MCF 10A (cell line): ENCODE measurements at regions not wholly inside any gene's neighbourhood (a gene's known extent, or its start where the extent isn't known, plus 50 kb on each side); places are given as distances from the start of the nearest gene placed in this dataset.
A peak's percentile ranks its signal among the peaks of the same experiment; 100 is the strongest.

Experiments used
- BruUV-seq: library from RNA; stranded (reverse); fragments of 400-500 nt; replicated peaks from 2 replicates; lab custom pipeline; 2021; lab: Mats Ljungman, UMichigan
- CTCF ChIA-PET: fragments of 300-600 bp; sonication (Branson Sonifier 250); formaldehyde crosslinking; extraction: SDS; loops from one replicate; lab custom pipeline; 2021; ENCODE audit warnings: antibody characterized with exemption, inconsistent platforms; lab: Yijun Ruan, JAX
- POLR2A ChIA-PET: fragments of 300-600, 350-650 bp; sonication (Branson Sonifier 250); formaldehyde crosslinking; extraction: SDS; loops from one replicate; lab custom pipeline; 2020; ENCODE audit warnings: antibody characterized with exemption, inconsistent platforms; lab: Yijun Ruan, JAX
- DNase-seq: peaks from one replicate; pipeline ENCODE4 v3.0.0-alpha.2; 2018; ENCODE audit not compliant: unreplicated experiment
- H3K27ac Mint-ChIP-seq: one replicate; pipeline ENCODE4 v1.8.0; 2022; ENCODE audit warnings: mild to moderate bottlenecking, low read depth, mixed read lengths; ENCODE audit not compliant: unreplicated experiment
- H3K27me3 Mint-ChIP-seq: one replicate; pipeline ENCODE4 v1.8.0; 2022; ENCODE audit warnings: mixed read lengths; ENCODE audit not compliant: insufficient read depth, unreplicated experiment
- H3K36me3 Mint-ChIP-seq: one replicate; pipeline ENCODE4 v1.8.0; 2022; ENCODE audit warnings: mild to moderate bottlenecking, moderate library complexity, mixed read lengths; ENCODE audit not compliant: insufficient read depth, unreplicated experiment
- H3K4me1 Mint-ChIP-seq: one replicate; pipeline ENCODE4 v1.8.0; 2022; ENCODE audit warnings: mixed read lengths; ENCODE audit not compliant: insufficient read depth, unreplicated experiment
- H3K4me3 Mint-ChIP-seq: one replicate; pipeline ENCODE4 v1.8.0; 2022; ENCODE audit warnings: mild to moderate bottlenecking, moderate library complexity, mixed read lengths; ENCODE audit not compliant: unreplicated experiment
- H3K9me3 Mint-ChIP-seq: one replicate; pipeline ENCODE4 v1.8.0; 2022; ENCODE audit warnings: mixed read lengths; ENCODE audit not compliant: unreplicated experiment
- intact Hi-C: fragments of 100-400 bp; cut with micrococcal nuclease; formaldehyde crosslinking; loops from 2 replicates; pipeline ENCODE4 v1.14.1; 2022
- TF ChIP-seq, protein P1 (sequence below): fragments of 200-600 bp; IDR thresholded peaks from one replicate; pipeline ENCODE4 v1.8.0; 2022; ENCODE audit warnings: antibody characterized with exemption, mild to moderate bottlenecking; ENCODE audit not compliant: unreplicated experiment

DNA sequence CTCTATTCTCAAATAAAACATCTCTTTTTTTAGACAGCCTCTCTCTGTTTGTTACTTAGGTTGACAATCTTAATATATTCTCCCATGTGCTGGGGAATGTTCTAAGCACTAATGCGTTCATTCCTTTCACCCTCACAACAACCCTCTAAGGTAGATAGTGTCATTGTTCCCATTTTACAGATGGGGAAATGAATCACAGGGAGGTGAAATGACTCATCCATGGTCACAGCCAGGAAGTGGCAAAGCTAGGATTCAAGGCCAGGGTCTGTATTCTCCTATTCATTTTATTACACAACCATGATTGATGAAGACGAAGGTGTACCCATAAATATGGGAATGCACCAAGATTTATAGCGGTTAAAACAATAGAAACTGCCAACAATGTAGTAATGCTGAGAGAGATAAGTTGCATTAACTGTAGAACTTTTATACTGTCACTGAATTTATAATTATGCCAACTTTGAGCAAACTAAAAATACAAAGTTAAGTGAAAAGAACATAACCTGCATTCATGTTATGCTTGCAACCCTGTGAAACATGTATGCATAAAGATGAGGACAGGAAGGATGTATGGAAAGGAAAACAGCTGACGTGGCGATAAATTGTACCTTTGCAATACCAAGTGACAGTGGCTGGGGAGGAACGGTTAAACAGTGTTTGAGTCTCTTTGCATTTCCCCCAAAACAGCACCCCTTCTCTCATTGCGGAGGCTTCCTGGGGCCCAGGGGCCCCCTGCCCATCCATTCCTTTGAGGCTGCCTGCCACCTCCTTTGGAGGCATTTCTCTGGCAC, 257.7 kb upstream of the AGAP1 start:
- H3K4me3 Mint-ChIP-seq: no peak overlapping the region
- H3K9me3 Mint-ChIP-seq: no peaks in the 10 kb centered on the region
- no peak for DNase-seq
- intact Hi-C loops: loop anchor here (5.0 kb wide), 1 partner anchor 1174 kb away; no protein-coding TSS in a partner anchor
- BruUV-seq: no TSS peak
- TF ChIP-seq, protein P1, sequence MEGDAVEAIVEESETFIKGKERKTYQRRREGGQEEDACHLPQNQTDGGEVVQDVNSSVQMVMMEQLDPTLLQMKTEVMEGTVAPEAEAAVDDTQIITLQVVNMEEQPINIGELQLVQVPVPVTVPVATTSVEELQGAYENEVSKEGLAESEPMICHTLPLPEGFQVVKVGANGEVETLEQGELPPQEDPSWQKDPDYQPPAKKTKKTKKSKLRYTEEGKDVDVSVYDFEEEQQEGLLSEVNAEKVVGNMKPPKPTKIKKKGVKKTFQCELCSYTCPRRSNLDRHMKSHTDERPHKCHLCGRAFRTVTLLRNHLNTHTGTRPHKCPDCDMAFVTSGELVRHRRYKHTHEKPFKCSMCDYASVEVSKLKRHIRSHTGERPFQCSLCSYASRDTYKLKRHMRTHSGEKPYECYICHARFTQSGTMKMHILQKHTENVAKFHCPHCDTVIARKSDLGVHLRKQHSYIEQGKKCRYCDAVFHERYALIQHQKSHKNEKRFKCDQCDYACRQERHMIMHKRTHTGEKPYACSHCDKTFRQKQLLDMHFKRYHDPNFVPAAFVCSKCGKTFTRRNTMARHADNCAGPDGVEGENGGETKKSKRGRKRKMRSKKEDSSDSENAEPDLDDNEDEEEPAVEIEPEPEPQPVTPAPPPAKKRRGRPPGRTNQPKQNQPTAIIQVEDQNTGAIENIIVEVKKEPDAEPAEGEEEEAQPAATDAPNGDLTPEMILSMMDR: no peak
- POLR2A ChIA-PET: interaction anchor here (0.9 kb wide), 1 partner anchor 10 kb away, joined by 3 read pairs; no protein-coding TSS in a partner anchor
- no peaks in the 10 kb centered on the region for H3K4me1 Mint-ChIP-seq
- peaks cover 49% of the 10 kb centered on the region for H3K27me3 Mint-ChIP-seq
- H3K27ac Mint-ChIP-seq: no peak overlapping the region
- H3K36me3 Mint-ChIP-seq: no peaks in the 10 kb centered on the region
- CTCF ChIA-PET: interaction anchor here (0.6 kb wide), 1 partner anchor 9 kb away, joined by 3 read pairs; no protein-coding TSS in a partner anchor

DNA sequence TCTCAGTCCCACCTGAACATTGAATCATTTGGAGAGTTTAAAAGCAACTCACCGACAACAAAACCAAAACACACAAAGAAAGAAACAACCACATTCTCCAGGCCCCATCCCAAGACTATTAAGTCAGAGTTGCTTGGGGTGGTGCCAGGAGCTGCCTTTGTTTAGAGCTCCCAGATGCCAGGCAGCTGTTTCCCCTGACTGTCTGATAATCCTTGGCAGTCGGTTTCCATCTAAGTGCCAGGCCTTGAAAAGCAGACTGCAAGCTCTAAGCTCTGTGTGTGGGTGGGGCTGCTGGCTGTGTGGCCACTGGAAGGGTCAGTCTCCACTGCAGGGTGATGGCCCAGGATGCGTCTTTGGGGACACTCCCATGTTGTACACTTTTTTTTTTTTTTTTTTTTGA, 255.3 kb upstream of the AGAP1 start:
- no TSS peak for BruUV-seq
- intact Hi-C loops: loop anchor here (5.0 kb wide), 1 partner anchor 1176 kb away; no protein-coding TSS in a partner anchor
- Mint-ChIP-seq H3K27ac (no peak overlapping the region), H3K27me3 (peaks cover 43% of the 10 kb centered on the region), H3K4me1 (no peaks in the 10 kb centered on the region), H3K4me3 (no peak overlapping the region), H3K9me3 (no peaks in the 10 kb centered on the region), H3K36me3 (no peaks in the 10 kb centered on the region)
- TF ChIP-seq, protein P1: no peak
- DNase-seq: peak; percentile 56
- ChIA-PET CTCF (interaction anchor here (0.9 kb wide), 1 partner anchor 354 kb away, joined by 4 read pairs; no protein-coding TSS in a partner anchor), POLR2A (no interaction called here)

DNA sequence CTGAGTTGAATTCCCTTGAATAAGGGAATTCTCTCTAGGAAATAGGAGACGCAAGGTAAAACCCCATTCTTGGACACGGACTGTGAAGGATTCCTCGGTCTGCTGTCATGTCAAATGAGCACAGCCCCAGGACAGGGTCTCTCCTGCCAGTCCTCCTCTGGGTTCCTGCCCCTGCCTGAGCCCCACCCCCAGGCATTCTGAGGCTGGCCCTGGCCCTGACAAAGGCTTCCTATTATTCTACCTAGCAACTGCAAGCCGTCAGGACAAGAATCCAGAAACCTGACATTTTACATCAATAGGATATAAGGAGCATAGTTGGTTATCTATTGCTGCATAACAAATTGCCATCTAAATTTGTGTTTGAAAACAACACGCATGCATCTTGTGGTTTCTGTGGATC, 253.3 kb upstream of the AGAP1 start:
- TF ChIP-seq, protein P1: no peak
- Mint-ChIP-seq H3K36me3 (no peaks in the 10 kb centered on the region), H3K4me1 (no peaks in the 10 kb centered on the region), H3K4me3 (no peak overlapping the region), H3K27ac (no peak overlapping the region), H3K27me3 (peaks cover 40% of the 10 kb centered on the region), H3K9me3 (no peaks in the 10 kb centered on the region)
- POLR2A ChIA-PET: no interaction called here
- no peak for DNase-seq
- intact Hi-C loops: no loop called here
- BruUV-seq: no TSS peak
- CTCF ChIA-PET: no interaction called here
